Activated CD4-positive, CD25-positive, alpha-beta regulatory T cell treated with anti-CD3 and anti-CD28 coated beads, Interleukin-2, amount 50 U/mL, for 24 hours (primary cell): ENCODE measurements at regions not wholly inside any gene's neighbourhood (a gene's known extent, or its start where the extent isn't known, plus 50 kb on each side); places are given as distances from the start of the nearest gene placed in this dataset.
"Not testable (repeated sequence)": the region's sequence is repeated elsewhere in the genome, so short reads cannot be mapped to it uniquely, and the experiment has no call there.

ENCODE experiments used
- ATAC-seq, 2 donors: fragments of 150-1000 bp; cut with Tn5 transposase; one replicate each; pipeline ENCODE4 v1.10.0; 2021; ENCODE audit warnings: mild to moderate bottlenecking in 1 of 2, moderate library complexity in 1 of 2

DNA sequence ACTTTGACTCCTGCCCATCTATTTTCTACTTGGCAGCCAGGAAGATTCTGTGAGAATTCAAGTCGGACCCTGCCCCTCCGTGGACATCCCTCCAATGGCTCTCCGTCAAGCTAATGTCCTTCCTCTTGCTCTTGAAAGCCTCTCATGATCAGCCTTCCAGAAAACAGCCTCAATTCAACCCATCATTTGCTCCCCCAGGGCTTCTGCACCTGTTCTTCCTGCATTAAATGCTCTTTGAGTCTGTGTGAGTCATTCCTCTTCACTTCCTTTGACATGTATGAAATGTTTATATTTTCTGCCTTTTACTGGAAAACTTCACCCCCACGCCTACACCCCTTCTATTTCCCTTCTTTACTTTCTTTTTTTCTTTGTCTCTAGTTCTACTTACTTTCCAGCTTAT is 734.1 kb upstream of the ZP4 start:
- no peak for ATAC-seq

DNA sequence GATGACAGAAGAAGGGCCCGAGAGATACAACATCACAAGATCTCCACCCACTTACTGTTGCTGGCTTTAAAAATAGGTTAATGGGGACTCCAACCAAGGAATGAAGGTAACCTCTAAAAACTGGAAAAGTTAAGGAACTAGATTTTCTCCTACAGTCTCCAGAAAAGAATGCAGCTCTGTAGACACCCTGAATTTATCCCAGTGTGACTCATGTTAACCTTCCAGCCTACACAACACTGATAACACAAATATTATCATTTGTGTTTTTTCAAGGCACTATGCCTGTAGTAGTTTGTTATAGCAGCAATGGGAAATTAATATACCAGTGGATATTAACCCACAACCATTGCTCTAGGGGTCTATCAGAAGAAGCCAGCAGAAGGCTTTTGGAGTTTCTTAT is 730.7 kb upstream of the ZP4 start:
- ATAC-seq: no peak

DNA sequence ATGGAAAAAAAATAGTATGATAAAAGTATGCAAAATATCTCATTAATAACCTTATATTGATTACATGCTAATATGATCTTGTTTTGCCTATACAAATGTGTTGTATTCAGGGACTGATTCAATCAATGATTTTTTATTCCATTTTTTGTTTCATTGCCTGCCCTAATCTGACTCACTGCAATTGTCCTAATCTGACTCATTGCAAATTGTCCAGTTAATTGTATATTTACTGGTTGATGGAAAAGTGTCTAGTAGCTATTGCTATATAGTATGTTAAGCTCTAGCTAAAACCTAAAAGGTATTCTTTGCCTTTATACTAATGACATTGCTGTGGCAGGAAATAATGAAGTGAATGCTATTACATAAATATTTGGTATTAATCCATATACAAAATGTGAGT is 728.9 kb upstream of the ZP4 start:
- no peak for ATAC-seq

DNA sequence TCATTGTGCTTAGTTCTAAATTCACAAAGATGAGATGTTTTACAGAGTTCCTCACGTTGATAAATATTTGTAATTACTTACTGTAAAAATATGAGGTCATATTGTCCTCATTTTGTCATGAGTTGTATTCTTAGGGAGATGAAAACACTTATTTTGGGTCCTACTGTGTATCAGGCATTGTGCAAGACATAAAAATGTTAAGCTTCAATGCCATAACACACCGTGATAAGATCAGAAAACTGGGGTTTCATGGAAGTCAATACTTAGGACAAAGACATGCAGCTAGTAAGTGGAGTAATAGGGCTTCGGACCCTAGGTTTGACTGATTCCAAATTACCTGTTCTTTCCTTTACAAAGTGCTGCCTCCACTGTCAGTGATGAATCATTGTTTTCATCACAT is 720.7 kb upstream of the ZP4 start:
- ATAC-seq: no peak

DNA sequence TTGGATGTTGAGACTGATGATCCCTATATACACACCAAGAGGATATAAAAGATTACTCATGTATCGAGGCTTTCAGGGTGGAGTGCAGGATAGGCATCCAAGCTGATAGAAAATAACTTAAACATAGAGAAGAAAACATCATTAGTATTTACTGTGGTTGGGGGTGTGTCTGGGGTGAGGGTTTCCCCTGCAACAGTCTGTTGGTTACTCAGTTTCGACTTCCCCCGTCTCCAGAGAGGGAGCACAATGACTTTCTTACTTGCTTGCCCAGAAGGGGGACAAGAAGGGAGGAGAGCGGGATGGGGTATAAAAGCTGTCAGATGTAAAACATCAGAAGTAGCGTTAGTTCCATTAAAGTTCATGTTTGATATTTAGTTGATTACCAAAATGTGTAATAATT is 717.4 kb upstream of the ZP4 start:
- no peak for ATAC-seq

DNA sequence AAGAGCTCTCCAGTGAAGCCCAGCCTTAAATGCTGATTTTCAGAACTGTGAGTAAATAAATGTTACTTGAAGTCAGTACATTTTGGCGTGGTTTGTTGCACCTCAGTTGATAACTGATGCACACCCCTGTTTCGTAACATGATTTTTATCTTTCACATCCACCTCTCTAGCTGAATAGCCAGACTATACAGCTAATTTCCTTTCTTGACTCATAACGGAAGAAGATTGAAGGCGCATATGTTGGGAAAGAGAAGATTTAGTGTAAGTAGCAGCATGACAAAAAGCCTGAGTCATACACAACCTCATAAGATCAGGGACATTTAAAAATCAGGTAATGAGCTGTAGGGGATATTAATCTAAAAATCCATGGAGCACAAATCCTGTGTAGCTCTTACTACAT is 716.2 kb upstream of the ZP4 start:
- ATAC-seq: no peak

DNA sequence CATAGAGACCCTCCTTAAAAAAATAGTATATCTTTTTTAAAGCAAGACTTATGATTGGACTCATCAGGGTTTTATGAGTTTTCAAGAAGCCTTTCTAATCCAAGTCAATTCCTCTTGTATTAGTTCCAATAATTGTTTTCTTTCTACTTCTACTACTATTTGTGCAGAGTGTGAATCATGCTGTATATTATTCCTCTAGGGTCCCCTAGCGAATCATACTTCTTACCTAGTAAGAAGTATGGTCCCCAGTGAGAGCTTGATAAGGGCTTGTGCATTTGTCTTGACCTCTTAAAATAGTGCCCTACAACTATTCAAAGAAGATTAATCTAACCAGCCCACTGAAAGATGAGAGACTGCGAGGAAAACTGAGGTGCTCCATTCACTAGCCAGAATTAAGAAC is 715.7 kb upstream of the ZP4 start:
- ATAC-seq: no peak

DNA sequence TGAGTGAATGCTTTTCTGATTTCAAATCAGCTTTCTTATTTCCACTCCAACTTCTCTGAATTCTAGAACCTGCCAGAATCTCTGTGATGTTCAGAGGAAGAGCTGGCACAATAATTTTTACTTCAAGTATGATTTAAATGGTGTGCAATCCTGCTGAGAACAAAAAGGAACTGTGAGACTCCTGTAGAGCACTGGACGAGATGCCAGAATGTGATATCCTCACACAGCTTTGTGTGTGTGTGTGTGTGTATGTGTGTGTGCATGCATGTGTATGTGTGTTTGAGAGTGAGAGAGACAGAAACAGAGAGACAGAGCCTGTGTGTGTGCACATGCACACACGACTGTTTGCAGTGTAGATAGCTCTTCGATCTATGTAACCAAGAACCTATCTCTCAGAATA is 713.6 kb upstream of the ZP4 start:
- no peak for ATAC-seq

DNA sequence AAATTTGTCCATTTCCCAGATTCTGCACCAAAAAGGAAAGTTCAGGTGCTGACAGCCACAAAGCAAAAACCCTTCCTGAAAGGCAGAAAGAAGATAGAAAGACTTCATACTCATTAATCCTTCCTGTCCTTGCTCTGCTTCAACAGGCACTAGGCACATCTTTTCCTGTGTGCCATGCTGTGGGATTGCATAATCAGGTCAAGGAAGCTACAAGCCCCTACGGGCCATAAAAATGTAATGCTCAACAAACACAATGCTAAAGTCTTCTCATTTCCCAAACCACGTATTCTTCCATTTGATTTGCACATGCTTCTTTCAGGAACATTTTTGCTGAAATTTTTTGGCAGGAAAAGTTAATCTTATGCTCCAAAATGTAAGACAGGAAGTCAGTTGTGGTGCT is 710.9 kb upstream of the ZP4 start:
- ATAC-seq: not testable (repeated sequence)

DNA sequence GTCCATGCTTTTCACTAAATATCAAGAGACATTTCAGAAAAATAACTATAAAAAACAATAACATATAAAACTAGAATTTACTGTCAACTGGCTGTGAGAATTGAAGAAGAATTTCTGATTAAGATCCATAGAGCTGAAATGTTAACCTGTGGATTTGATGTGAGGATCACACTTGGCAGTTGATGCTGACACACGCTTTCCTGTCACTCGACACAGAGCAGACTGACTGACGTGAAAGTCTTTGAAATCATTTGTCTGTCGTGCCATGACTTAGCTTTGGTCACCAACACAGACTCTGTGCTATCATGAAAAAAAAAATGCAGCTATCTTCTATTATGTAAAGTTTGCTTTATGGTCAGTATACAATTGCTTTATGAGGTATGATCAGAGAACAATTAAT is 706.0 kb upstream of the ZP4 start:
- no peak for ATAC-seq

DNA sequence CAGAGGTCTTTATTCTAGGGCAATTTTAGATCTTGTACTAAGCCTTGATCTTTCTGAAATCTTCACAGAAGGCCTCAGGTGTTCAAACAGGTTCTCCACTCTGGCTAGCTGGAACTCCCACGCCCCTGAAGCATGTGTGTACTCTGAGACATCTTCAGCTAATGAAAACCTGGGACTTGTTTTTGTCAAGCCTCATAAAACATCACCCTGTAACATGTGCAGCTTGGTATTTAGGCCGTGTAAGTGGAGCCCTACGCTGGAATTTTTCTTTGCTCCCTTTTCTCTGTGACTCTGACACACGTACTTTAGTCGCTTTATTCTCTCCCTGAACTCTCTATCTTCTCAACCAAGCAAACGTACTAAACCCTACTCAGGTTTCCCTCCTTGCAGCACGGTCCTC is 701.9 kb upstream of the ZP4 start:
- ATAC-seq: no peak

DNA sequence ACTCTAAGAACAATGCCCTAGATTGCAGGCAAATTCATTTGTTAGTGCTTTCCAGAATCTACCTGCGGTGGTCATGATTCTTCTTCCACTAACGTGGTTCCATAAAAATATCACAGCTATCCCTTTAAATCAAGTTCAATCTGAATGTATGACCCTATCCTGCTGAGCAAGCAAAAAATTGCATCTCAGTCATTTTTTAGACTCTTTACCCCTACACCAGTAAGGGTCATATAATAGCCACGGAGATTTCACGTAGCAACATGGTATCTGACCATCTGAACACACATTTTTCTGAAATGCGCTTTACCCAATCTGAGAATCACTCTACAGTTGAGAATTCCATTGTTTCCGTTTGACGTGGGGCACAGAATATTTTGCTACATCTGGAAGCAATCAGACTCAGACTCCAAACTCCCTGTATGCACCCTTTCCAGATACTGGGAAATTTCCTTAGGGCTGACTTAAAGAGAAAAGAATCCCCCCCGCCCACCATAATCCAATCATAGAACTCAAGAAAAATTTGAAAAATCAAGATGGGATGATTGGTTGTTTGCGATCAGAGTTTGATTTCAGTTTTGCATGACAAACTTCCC is 699.2 kb upstream of the ZP4 start:
- ATAC-seq: no peak

DNA sequence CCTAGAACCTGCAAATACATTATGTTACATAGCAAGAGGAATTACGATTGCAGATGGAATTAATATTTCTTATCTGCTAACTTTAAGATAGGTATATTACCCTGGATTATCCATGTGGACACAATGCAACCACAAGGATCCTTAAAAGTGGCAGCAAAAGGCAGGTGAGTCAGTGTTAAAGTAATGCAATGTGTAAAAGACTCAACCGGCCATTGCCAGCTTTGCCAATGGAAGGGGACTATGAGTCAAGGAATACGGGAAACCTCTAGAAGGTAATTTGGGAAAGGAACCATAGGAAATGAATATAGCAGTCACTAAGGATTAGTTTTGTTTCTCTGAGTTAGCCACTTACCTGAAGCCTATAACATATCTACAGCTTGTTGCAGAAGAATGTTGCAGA is 692.1 kb upstream of the ZP4 start:
- ATAC-seq: no peak

DNA sequence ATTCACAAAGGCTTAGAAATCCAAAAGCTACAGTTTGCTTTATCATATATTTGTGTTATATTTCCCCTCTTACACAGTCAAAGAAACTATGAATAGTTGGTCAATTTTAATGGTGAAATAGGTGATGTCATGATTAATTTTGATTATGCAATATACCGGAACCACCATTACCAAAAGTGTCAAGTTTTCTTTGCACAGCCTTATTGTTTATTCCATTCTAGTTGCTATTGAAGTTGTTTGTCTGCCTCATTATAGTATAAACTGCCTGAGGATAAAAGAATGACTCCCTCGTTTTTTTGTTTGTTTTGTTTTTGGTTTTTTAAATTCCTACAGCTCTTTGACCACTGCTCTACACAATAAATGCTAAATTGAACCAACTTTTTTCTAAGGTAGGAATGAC is 690.6 kb upstream of the ZP4 start:
- no peak for ATAC-seq

DNA sequence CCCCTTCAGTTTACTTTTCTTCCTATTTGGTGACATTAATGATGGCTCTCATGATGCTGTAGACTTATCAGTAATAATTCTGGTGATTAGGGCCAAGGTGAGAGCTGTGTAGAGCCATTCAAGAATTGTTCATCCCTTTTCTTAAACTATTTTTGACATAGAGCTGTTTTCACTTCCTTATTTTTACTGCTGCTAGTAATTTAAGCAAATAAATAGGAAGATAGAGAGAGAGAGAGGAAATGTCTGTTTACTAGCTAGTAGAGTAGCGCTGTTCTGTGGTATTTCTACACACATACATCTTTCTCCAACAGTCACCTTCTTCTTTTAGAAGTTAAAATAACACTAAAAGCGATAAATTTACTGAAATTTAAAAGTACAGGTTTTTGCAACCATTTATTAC is 678.0 kb upstream of the ZP4 start:
- ATAC-seq: no peak

DNA sequence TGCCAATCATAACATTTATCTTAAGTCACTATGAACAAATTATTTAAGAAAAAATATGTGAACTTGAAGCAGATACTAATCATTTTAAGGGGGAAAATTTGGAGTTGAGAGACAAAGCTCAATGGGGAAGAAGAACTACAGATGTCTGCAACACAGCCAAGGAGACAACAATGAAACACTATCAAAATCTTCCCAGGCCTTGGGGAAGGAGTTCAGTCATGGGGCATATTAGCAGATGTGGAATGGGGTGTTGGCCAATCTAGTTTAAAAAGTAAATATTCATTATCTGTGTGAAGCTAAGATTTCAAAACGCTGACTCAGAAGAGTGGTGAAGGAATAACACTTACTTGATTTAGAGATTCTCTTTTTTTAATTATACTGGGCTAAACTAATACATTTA is 671.6 kb upstream of the ZP4 start:
- no peak for ATAC-seq

DNA sequence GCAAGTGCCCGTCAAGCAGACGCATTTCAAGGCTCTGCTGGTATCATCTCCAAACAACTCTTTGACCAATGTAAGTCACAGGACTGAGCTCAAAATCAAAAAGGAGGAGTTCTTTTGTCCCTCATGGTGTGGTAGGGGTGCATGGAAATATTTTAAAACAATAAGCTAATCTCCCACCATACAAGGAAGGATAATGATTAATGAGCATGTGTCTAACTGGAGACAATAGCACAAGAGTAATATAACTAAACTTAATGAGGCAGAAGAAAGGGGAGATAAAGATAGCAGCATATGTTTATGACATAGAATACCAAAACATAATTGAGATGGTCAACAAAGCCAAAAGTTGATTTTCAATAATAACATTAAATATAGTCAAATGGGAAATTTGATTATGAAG is 668.0 kb upstream of the ZP4 start:
- no peak for ATAC-seq

DNA sequence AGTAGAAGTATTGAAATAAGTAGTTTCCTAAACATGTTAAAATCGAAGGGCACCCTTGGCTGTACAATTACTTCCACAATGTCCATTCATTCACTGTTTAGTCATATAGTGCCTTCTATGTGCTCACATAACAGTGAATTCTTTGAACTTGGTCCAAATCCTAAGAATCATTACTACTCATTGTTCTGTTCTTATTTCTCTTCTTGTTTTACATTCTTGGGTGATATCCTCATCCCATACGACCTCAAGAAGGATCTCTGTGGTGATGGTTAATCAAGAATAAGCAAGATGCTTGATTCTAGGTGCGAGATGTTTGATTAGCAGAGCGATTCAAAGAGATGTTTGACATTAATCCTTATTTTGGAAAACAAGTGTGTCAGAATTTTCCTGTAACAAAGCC is 667.4 kb upstream of the ZP4 start:
- no peak for ATAC-seq

DNA sequence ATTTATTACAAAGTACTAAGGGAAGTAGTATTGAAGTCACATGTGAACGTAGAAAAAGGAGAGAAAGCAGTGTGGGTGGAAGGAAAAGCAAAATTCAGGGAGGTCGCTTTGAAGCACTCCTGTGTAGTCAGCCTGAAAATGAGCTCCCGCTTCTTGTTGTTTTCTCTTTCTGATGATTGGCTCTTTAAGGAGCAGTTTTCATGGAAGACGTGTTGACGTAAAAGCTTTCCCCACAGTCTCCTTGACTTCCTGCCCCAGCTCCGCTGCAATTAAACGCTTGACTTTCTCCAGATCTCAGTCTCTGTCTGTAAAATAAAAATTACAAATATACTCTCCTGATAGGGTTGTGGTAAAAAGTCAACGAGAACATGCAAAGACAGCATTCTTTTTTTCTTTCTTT is 661.5 kb upstream of the ZP4 start:
- ATAC-seq: no peak

DNA sequence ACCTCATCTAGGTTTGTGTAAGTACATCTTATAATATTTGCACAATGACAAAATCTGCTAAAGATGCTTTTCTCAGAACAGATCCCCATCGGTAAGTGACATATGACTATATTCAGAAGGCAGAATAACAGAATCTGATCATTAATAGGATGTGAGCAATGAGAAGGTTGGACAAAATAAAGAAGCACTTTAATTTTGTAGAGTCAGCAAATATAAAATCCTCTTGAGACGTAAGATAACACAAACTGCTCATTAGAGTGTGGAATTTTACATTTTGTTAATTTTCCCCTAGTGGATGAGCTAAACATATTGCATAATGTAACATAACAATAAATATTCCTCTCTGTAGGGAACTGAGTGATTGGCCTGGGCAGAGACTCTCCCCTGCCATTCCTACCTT is 658.4 kb upstream of the ZP4 start:
- ATAC-seq: no peak

DNA sequence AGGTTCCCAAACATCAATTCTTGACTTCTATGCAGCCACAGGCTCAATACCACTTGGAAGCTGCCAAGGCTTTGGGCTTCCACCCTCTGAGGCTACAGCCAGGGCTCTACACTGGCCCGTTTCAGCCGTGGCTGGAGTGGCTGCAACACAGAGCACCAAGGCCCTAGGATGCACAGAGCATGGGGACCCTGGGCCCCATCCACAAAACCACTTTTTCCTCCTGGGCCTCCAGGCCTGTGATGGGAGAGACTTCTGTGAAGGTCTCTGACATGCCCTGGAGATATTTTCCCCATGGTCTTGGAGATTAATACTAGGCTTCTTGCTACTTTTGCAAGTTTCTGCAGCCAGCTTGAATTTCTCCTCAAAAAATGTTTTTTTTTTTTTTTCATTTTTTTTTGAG is 655.4 kb upstream of the ZP4 start:
- ATAC-seq: no peak

DNA sequence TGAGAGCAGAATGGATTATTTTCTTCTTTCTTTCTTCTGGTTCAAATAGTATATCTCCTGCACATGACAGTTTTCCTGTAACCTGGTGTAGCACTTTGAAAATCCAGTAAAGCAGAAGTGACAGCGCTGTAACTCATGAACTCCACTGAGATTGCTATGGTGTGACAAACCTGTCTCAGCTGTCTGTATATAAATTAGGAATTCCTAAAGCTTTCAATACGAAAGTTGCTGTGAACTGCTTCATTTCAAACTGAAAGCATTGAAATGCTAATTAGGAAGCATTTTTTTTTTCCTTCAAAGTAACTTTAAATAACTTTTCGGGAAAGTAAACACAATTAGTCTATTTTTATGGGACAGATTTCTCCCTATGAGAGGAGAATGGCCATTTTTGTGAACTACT is 646.9 kb upstream of the ZP4 start:
- no peak for ATAC-seq

DNA sequence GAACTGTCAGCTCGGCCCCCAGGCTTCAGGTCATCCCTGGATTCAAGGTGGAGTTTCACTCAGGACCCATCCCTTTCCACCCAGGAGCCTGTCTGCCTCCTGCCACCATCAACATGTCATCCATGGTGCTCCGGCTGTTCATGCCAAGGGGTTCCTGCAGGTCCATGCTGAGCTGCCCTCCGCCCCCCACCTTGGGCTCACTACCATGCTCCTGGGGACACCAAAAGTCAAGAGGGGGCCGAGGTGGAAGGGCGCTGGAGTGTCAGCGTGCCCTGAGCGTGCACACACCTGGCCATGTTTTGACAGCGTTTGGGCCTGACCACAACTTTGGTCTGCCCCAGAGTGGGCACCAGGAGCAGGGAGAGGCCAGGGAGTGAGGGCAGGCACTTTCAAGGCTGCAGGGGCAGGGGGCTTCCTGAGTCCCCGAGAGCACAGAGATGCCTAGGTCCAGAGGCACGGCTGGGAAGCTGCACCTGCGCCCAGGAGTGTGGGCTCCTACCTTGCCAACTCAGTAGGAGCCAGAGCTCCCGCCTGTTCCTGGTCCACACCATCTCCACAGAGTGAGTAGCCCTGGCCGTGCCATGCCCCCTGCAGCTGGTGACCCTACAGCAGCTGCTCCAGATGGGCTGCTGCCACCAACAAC is 639.6 kb upstream of the ZP4 start:
- no peak for ATAC-seq

DNA sequence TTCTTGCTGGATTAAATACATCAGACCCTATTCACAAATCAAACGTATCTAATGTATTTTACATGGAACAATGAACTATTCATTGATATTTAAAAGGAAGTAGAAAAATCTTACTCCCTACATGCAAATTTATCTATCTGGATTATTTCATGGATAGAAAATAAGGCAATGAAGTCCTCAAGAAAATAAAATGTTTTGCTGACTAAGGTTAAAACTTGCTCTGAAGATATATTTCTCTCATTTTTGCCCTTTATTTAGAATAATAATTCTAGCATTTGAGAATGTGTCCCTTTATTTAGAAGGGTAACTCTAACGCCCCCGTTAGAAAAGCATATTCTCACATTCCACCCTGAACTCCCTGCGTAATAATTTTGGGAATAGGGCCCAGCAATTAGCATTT is 627.0 kb upstream of the ZP4 start:
- ATAC-seq: no peak

DNA sequence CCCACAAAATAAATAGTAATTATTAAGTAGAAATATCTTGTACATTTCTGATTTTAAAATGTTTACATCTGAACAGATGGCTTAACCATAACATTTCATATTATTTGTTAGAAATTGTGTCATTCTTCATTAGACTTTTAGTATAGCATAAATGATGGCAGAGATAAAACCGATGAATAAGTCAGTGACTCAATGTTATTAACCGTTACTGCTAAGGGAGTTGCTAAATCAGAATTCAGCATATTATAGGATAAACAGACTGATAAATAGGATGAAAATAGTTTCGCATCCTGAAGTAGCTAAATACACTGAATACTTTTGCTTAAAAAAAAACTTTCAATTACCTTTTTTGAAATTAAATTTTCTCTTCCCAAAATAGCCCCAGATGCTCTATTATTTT is 610.6 kb upstream of the ZP4 start:
- ATAC-seq: no peak

DNA sequence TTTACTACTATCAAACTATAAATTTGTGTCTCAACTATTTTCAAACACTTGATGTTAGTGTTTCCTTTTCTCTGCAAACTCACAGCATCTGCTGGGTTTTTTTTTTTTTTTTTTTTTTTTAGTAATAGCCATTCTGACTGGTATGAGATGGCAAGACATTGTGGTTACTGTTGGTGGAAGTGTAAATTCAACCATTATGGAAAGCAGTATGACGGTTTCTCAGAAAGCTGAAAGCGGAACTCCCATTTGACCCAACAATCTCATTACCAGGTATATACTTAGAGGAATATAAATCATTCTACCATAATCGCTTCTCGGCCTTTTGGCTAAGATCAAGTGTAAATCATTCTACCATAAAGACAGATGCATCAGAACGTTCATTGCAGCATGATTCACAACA is 608.3 kb upstream of the ZP4 start:
- no peak for ATAC-seq
